CD14-positive monocyte (primary cell): ENCODE measurements at regions not wholly inside any gene's neighbourhood (a gene's known extent, or its start where the extent isn't known, plus 50 kb on each side); places are given as distances from the start of the nearest gene placed in this dataset.
"Not testable (repeated sequence)": the region's sequence is repeated elsewhere in the genome, so short reads cannot be mapped to it uniquely, and the experiment has no call there.

Experiments used
- DNase-seq, 3 donors: peaks; one replicate each; pipeline ENCODE4 v3.0.0-alpha.2; 2011 to 2022
- H2AFZ ChIP-seq: 2 replicates; pipeline ENCODE4 v1.6.0; 2012; ENCODE audit warnings: mild to moderate bottlenecking, low read depth, low read length, inconsistent platforms; ENCODE audit not compliant: insufficient read depth, poor library complexity, severe bottlenecking
- H3K27ac ChIP-seq, 2 donors: 1 replicate in 1 of 2; 2 replicates in 1 of 2; pipeline ENCODE4 v1.5.1; 2012 to 2013; ENCODE audit warnings: low read length in 2 of 2, control low read depth in 1 of 2, inconsistent platforms in 1 of 2, low read depth in 1 of 2, mild to moderate bottlenecking in 1 of 2
- H3K27me3 ChIP-seq, 2 donors: one replicate each; pipeline versions ENCODE4 v1.6.0 to v1.6.1; 2011 to 2013; ENCODE audit warnings: low read length in 2 of 2; ENCODE audit not compliant: control insufficient read depth in 2 of 2, insufficient read depth in 2 of 2
- H3K36me3 ChIP-seq, 2 donors: replicated peaks in 1 of 2; 1 replicate in 1 of 2; 2 replicates in 1 of 2; pipeline versions ENCODE4 v1.5.1 to v1.6.1; 2012 to 2013; ENCODE audit warnings: low read length in 2 of 2, control low read depth in 1 of 2, inconsistent platforms in 1 of 2, mild to moderate bottlenecking in 1 of 2; ENCODE audit not compliant: insufficient read depth in 2 of 2, control insufficient read depth in 1 of 2
- H3K4me1 ChIP-seq, 2 donors: 1 replicate in 1 of 2; 2 replicates in 1 of 2; pipeline versions ENCODE4 v1.5.1 to v1.6.1; 2012 to 2013; ENCODE audit warnings: low read length in 2 of 2, control low read depth in 1 of 2, inconsistent platforms in 1 of 2, mild to moderate bottlenecking in 1 of 2, moderate library complexity in 1 of 2; ENCODE audit not compliant: insufficient read depth in 2 of 2, control insufficient read depth in 1 of 2
- H3K4me2 ChIP-seq: replicated peaks from 2 replicates; pipeline ENCODE3; 2012; ENCODE audit warnings: low read length, moderate library complexity, mild to moderate bottlenecking; ENCODE audit not compliant: poor library complexity, severe bottlenecking; ENCODE audit errors: extremely low read depth
- H3K4me3 ChIP-seq, 3 experiments: fragments of 200-600 bp in 1 of 3; sonication (generic) in 1 of 3; replicated peaks in 1 of 3; 1 replicate in 2 of 3; 2 replicates in 1 of 3; pipeline ENCODE4 v1.5.1; 2011 to 2013; ENCODE audit warnings: low read length in 3 of 3, mild to moderate bottlenecking in 3 of 3, control low read depth in 2 of 3, low read depth in 2 of 3, inconsistent platforms in 1 of 3, moderate library complexity in 1 of 3
- H3K79me2 ChIP-seq: 2 replicates; pipeline ENCODE4 v1.6.0; 2012; ENCODE audit warnings: mild to moderate bottlenecking, control low read depth, inconsistent platforms, low read length, moderate library complexity; ENCODE audit not compliant: insufficient read depth
- H3K9ac ChIP-seq: 2 replicates; pipeline ENCODE4 v1.6.0; 2017; ENCODE audit warnings: low read length, mild to moderate bottlenecking; ENCODE audit not compliant: insufficient read depth, poor library complexity, severe bottlenecking
- H3K9me3 ChIP-seq, 2 donors: replicated peaks in 1 of 2; 1 replicate in 1 of 2; 2 replicates in 1 of 2; pipeline versions ENCODE4 v1.5.1 to v1.6.1; 2012 to 2013; ENCODE audit warnings: low read length in 2 of 2, control low read depth in 1 of 2; ENCODE audit not compliant: control insufficient read depth in 1 of 2, insufficient read depth in 1 of 2
- H4K20me1 ChIP-seq: 2 replicates; pipeline ENCODE4 v1.6.0; 2012; ENCODE audit warnings: mild to moderate bottlenecking, low read length, control low read depth, moderate library complexity; ENCODE audit not compliant: insufficient read depth
- H3K27ac Mint-ChIP-seq, 7 donors: one replicate each; pipeline ENCODE4 v1.8.0; 2020; ENCODE audit warnings: mild to moderate bottlenecking in 7 of 7, mixed read lengths in 7 of 7, moderate library complexity in 6 of 7, inconsistent platforms in 2 of 7
- H3K27me3 Mint-ChIP-seq, 3 donors: one replicate each; pipeline ENCODE4 v1.8.0; 2021 to 2022; ENCODE audit warnings: low read depth in 3 of 3, mild to moderate bottlenecking in 3 of 3, mixed read lengths in 3 of 3, moderate library complexity in 3 of 3, inconsistent platforms in 1 of 3
- H3K36me3 Mint-ChIP-seq, 2 donors: one replicate each; pipeline ENCODE4 v1.8.0; 2020; ENCODE audit warnings: mixed read lengths in 2 of 2, inconsistent platforms in 1 of 2, mild to moderate bottlenecking in 1 of 2
- H3K4me1 Mint-ChIP-seq: one replicate; pipeline ENCODE4 v1.8.0; 2020; ENCODE audit warnings: mild to moderate bottlenecking, mixed read lengths
- H3K4me3 Mint-ChIP-seq, 2 donors: one replicate each; pipeline ENCODE4 v1.8.0; 2020; ENCODE audit warnings: mild to moderate bottlenecking in 2 of 2, mixed read lengths in 2 of 2, moderate library complexity in 1 of 2
- H3K9me3 Mint-ChIP-seq, 7 donors: one replicate each; pipeline ENCODE4 v1.8.0; 2020 to 2022; ENCODE audit warnings: mixed read lengths in 7 of 7, mild to moderate bottlenecking in 6 of 7, moderate library complexity in 6 of 7, inconsistent platforms in 2 of 7
- WGBS: methylation state at CpG from one replicate; pipeline ENCODE4 v1.1.5; 2013; ENCODE audit warnings: missing lambda C conversion rate; ENCODE audit not compliant: insufficient coverage; 5-methylcytosine and 5-hydroxymethylcytosine counted together
- intact Hi-C, 2 donors: fragments of 100-400 bp; cut with micrococcal nuclease; formaldehyde crosslinking; loops; one replicate each; pipeline versions ENCODE4 v1.15.0 to v1.15.1; 2023
- TF ChIP-seq, protein P1 (sequence below): fragments of 200-600 bp; IDR thresholded peaks from one replicate; pipeline ENCODE4 v1.8.0; 2022; ENCODE audit warnings: antibody characterized with exemption, mild to moderate bottlenecking

DNA sequence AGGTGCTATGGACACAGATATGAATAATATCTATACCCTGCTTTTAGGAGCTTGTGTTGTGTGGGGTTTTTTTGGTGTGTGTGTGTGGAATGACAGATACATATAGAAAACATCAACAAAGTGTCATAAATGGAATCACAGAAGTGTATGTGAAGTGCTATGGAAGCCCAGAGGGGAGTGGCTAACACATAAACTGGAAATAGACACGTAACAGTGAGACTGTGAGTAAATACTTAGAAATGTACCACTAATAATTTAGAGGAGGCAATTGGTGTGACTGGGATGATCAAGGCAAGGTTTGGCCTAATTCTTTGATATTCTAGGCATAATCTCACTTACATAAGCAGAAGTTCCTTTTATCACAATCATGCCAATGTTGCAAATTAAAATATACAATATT lies 169.3 kb upstream of the TENM4 start:
- Mint-ChIP-seq H3K9me3 (peaks cover 0 to 5% (median 2%) of the 10 kb centered on the region in 7 donors), H3K36me3 (no peaks in the 10 kb centered on the region), H3K27me3 (peaks cover 0 to 6% (median 1%) of the 10 kb centered on the region in 3 donors), H3K27ac (no peak overlapping the region), H3K4me1 (no peaks in the 10 kb centered on the region), H3K4me3 (no peak overlapping the region)
- H3K36me3 ChIP-seq: no peaks in the 10 kb centered on the region
- intact Hi-C loops: no loop called here
- TF ChIP-seq, protein P1, sequence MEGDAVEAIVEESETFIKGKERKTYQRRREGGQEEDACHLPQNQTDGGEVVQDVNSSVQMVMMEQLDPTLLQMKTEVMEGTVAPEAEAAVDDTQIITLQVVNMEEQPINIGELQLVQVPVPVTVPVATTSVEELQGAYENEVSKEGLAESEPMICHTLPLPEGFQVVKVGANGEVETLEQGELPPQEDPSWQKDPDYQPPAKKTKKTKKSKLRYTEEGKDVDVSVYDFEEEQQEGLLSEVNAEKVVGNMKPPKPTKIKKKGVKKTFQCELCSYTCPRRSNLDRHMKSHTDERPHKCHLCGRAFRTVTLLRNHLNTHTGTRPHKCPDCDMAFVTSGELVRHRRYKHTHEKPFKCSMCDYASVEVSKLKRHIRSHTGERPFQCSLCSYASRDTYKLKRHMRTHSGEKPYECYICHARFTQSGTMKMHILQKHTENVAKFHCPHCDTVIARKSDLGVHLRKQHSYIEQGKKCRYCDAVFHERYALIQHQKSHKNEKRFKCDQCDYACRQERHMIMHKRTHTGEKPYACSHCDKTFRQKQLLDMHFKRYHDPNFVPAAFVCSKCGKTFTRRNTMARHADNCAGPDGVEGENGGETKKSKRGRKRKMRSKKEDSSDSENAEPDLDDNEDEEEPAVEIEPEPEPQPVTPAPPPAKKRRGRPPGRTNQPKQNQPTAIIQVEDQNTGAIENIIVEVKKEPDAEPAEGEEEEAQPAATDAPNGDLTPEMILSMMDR: no peak
- no peaks in the 10 kb centered on the region for H3K79me2 ChIP-seq
- no peaks in the 10 kb centered on the region for H4K20me1 ChIP-seq
- H3K9me3 ChIP-seq: no peaks in the 10 kb centered on the region
- no peak overlapping the region for H2AFZ ChIP-seq
- no peaks in the 10 kb centered on the region for H3K27me3 ChIP-seq
- H3K27ac ChIP-seq: no peak overlapping the region
- no peak overlapping the region for H3K4me3 ChIP-seq
- no peak overlapping the region for H3K9ac ChIP-seq
- DNase-seq: no peak
- no peaks in the 10 kb centered on the region for H3K4me1 ChIP-seq
- no peak overlapping the region for H3K4me2 ChIP-seq
- WGBS: no CpG with 5 or more reads among the region's 1 CpG

DNA sequence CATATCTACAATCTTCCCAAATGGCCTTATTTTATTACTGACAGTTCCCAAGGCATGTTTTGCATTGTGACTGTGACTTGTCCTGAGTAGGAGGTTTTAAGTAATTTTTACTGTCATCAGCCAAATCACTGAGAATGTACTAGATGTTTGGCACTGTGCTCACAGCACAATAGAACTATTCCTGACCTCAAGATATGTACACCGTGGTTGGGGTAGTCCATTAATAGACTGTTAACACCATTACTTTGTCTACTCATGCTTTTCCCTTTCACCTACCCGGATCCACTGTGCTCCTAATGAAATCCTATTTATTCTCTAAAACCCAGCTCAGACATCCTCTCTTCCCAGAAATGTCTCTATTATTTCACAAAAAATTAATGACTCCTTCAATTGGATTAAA lies 168.7 kb upstream of the TENM4 start:
- 57% methylated on average over 1 of the region's 2 CpGs for WGBS
- intact Hi-C loops: no loop called here
- no peaks in the 10 kb centered on the region for H4K20me1 ChIP-seq
- H2AFZ ChIP-seq: no peak overlapping the region
- H3K9me3 ChIP-seq: no peaks in the 10 kb centered on the region
- no peak overlapping the region for H3K4me3 Mint-ChIP-seq
- H3K4me3 ChIP-seq: no peak overlapping the region
- H3K4me2 ChIP-seq: no peak overlapping the region
- H3K36me3 Mint-ChIP-seq: no peaks in the 10 kb centered on the region
- peaks cover 0 to 5% (median 2%) of the 10 kb centered on the region in 7 donors for H3K9me3 Mint-ChIP-seq
- H3K79me2 ChIP-seq: no peaks in the 10 kb centered on the region
- no peaks in the 10 kb centered on the region for H3K4me1 ChIP-seq
- peaks cover 0 to 6% (median 1%) of the 10 kb centered on the region in 3 donors for H3K27me3 Mint-ChIP-seq
- no peak overlapping the region for H3K9ac ChIP-seq
- TF ChIP-seq, protein P1: no peak
- H3K27me3 ChIP-seq: no peaks in the 10 kb centered on the region
- H3K4me1 Mint-ChIP-seq: no peaks in the 10 kb centered on the region
- no peak overlapping the region for H3K27ac Mint-ChIP-seq
- no peaks in the 10 kb centered on the region for H3K36me3 ChIP-seq
- H3K27ac ChIP-seq: no peak overlapping the region
- DNase-seq: no peak

GRCh38 chr11:79606461-79606860 lies 165.6 kb upstream of the TENM4 start:
- H3K4me1 ChIP-seq, H3K4me3 Mint-ChIP-seq, H3K27ac ChIP-seq, H3K27me3 Mint-ChIP-seq, H2AFZ ChIP-seq, DNase-seq, H3K27ac Mint-ChIP-seq, H4K20me1 ChIP-seq, intact Hi-C loops, H3K9ac ChIP-seq, H3K4me1 Mint-ChIP-seq, H3K27me3 ChIP-seq, H3K4me3 ChIP-seq, H3K36me3 ChIP-seq, H3K4me2 ChIP-seq, H3K36me3 Mint-ChIP-seq, H3K79me2 ChIP-seq, H3K9me3 Mint-ChIP-seq, H3K9me3 ChIP-seq: not testable (repeated sequence)
- WGBS: no CpG with 5 or more reads among the region's 3 CpGs
